ENCODE measurements at regions not wholly inside any gene's neighbourhood (a gene's known extent, or its start where the extent isn't known, plus 50 kb on each side); places are given as distances from the start of the nearest gene placed in this dataset.

DNA sequence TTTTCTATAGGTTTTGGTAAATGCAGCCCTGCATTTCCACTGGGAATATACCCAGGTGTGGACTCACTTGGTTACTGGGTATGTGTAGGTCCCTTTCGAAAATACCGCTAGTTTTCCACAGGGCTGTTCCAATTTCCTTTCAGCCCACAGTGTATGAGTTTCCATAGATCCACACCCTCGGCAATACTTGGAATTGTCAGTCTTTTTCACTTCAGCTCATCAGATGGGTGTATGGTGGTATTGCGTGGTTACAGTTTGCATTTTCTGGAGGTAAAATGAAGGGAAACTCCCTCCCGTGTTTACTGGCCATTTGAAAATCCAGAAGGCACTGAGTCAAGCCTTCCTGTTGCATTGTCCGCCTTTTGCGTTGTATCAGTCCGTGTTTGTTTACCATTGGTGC is 453.6 kb downstream of the CDH26 start:
- DNase-seq (no peak), ATAC-seq (no peak)
- Histone ChIP-seq H3K9me3 (no peaks in the 10 kb centered on the region), H3K27ac (no peak overlapping the region), H3K27me3 (peaks cover 0 to 6% (median 0%) of the 10 kb centered on the region in 7 donors), H3K4me1 (no peaks in the 10 kb centered on the region), H3K36me3 (no peaks in the 10 kb centered on the region), H3K4me3 (no peak overlapping the region)
- TF ChIP-seq, protein P1, sequence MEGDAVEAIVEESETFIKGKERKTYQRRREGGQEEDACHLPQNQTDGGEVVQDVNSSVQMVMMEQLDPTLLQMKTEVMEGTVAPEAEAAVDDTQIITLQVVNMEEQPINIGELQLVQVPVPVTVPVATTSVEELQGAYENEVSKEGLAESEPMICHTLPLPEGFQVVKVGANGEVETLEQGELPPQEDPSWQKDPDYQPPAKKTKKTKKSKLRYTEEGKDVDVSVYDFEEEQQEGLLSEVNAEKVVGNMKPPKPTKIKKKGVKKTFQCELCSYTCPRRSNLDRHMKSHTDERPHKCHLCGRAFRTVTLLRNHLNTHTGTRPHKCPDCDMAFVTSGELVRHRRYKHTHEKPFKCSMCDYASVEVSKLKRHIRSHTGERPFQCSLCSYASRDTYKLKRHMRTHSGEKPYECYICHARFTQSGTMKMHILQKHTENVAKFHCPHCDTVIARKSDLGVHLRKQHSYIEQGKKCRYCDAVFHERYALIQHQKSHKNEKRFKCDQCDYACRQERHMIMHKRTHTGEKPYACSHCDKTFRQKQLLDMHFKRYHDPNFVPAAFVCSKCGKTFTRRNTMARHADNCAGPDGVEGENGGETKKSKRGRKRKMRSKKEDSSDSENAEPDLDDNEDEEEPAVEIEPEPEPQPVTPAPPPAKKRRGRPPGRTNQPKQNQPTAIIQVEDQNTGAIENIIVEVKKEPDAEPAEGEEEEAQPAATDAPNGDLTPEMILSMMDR (IDR thresholded peaks at IDR 0.05): no peak
- intact Hi-C loops (cut with DNase I): no loop called here
- 89 to 91% methylated on average over 8 of the region's 8 CpGs for WGBS, 2 donors

DNA sequence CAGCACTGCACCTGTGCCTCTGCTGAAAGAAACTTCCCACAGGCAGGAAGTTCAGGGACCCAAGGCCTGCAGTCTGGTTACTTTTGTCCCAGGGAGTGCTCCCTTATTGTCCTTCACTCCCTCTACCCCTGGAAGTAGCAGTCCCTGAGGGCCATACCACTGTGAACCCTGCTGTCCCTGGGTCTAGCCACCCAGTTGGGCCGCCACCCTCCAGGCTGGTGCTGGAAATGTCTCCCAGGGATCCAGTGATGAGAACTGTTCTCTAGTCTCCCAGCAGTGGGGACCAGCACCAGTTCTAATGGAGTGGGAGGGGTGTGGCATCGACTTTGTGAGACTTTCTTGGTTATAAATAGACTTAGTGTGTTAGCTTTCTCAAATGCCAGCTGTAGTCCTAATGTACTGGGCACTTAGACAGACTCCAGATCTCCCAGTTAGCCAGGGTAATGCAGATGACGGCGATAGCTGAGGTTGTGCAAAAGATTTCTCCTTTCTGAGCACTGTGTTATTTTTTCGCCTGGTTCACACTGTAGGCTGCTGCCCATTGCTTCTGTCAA is 462.5 kb downstream of the CDH26 start:
- peaks cover 0 to 4% (median 0%) of the 10 kb centered on the region in 7 donors for H3K27me3 ChIP-seq
- DNase-seq: no peak
- H3K36me3 ChIP-seq: no peaks in the 10 kb centered on the region
- WGBS, 2 donors: 42 to 70% methylated on average over 5 of the region's 5 CpGs
- ATAC-seq: peak in 2 of 8 donors; percentile 50 to 90
- no peak overlapping the region for H3K27ac ChIP-seq
- H3K4me3 ChIP-seq: no peak overlapping the region
- TF ChIP-seq, protein P1 (IDR thresholded peaks at IDR 0.05): no peak
- H3K4me1 ChIP-seq: no peaks in the 10 kb centered on the region
- intact Hi-C loops (cut with DNase I): no loop called here
- no peaks in the 10 kb centered on the region for H3K9me3 ChIP-seq

DNA sequence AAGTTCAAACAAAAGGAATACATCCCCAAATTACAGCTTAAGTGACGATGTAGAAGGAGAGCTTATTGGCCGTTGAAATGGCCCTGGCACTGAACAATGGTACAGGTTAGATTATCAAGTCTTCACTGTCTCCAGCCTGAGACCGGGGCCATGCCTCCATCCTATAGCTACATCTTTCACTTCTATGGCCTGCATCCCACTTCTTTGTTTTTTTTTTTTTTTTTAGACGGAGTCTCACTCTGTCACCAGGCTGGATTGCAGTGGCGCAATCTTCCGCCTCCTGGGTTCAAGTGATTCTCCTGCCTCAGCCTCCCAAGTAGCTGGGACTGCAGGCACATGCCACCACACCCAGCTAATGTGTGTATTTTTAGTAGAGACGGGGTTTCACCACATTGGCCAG is 464.6 kb downstream of the CDH26 start:
- WGBS, 2 donors: 92 to 95% methylated on average over 7 of the region's 7 CpGs
- no peaks in the 10 kb centered on the region for H3K4me1 ChIP-seq
- H3K27ac ChIP-seq: no peak overlapping the region
- no peak overlapping the region for H3K4me3 ChIP-seq
- H3K36me3 ChIP-seq: no peaks in the 10 kb centered on the region
- TF ChIP-seq, protein P1 (IDR thresholded peaks at IDR 0.05): no peak
- H3K27me3 ChIP-seq: peaks cover 0 to 4% (median 0%) of the 10 kb centered on the region in 7 donors
- intact Hi-C loops (cut with DNase I): no loop called here
- DNase-seq: no peak
- no peaks in the 10 kb centered on the region for H3K9me3 ChIP-seq
- ATAC-seq: no peak

DNA sequence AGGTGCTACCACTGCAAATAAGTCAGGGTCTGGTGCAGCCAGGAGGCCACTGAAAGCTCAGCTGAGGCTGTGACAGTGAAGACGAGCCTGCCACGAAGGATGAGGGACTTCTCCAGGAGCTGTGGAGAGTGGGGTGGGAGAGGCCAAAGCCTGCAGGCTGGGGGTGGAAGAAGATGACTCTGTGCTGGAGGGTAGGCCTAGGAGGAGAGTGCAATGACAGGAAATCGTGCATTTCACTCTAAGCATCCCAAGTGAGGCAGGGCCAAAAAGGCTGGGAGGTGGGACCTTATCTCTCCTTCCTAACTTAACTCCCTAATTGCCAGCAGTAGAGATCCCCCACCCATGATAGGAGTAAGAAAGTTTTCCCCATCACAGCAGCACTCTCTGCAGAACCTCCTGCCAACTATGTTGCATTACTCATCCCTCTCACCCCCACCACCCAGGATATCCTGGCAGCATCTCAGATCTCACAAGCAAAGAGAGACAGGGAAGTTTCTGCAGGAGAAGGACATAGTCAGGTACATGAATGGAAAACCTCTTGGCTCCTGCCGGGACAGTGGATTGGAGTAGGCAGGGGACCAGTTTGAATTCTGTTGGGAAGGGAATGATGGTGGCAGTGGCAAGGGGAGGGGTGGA is 466.2 kb downstream of the CDH26 start:
- 56 to 60% methylated on average over 4 of the region's 4 CpGs for WGBS, 2 donors
- DNase-seq (no peak), ATAC-seq (no peak)
- Histone ChIP-seq H3K4me3 (no peak overlapping the region), H3K27me3 (peaks cover 0 to 4% (median 0%) of the 10 kb centered on the region in 7 donors), H3K36me3 (no peaks in the 10 kb centered on the region), H3K9me3 (no peaks in the 10 kb centered on the region), H3K4me1 (no peaks in the 10 kb centered on the region), H3K27ac (no peak overlapping the region)
- TF ChIP-seq, protein P1 (IDR thresholded peaks at IDR 0.05): no peak
- intact Hi-C loops (cut with DNase I): no loop called here

Measured in heart right ventricle (tissue), 16 donors.